HG03457 (cell line): ENCODE measurements at regions not wholly inside any gene's neighbourhood (a gene's known extent, or its start where the extent isn't known, plus 50 kb on each side); places are given as distances from the start of the nearest gene placed in this dataset.
"Not testable (repeated sequence)": the region's sequence is repeated elsewhere in the genome, so short reads cannot be mapped to it uniquely, and the experiment has no call there.

Experiments used
- ATAC-seq: cut with Tn5 transposase; IDR thresholded peaks from one replicate; pipeline ENCODE4 v1.9.1; 2021; ENCODE audit warnings: moderate number of reproducible peaks; ENCODE audit not compliant: unreplicated experiment

DNA sequence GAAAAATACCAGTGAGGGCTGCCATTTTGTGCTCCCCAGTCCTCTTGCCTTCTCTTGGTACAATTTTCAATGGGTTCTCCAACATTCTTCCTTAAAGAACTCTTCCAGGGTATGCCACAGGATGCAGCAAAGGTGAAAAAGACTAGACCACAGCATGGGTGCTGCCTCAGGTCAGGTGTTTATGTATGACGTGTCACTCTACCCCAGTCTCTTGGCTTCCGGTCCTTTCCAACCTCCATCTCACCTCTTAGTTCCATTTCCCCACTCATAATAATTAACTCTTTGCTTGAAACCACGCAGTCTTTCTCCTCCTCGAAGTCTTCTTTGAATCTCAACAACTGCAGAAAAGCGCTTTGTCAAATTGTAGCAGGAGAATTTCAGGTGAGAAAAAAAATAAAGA lies 104.7 kb upstream of the TBC1D5 start:
- ATAC-seq = no peak

DNA sequence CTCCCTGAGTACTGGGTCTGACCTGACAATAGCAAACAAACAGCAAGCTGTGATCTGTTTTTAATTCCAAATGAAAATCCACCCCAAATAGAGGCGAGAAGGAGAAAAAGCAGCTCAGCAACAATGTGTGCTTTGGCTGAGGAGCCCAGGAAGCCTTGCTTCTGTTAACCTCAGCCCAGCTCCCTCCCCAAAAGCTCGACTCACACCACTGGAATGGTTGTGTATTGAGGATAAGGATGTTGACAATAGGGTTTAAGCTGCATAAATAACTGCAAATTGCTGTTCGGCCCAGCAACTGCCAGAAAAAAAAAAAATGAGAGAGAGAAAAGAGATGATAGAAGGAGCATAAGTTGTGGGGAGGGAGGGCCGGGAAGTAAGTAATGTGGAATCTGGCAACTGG lies 104.0 kb upstream of the TBC1D5 start:
- ATAC-seq = no peak

DNA sequence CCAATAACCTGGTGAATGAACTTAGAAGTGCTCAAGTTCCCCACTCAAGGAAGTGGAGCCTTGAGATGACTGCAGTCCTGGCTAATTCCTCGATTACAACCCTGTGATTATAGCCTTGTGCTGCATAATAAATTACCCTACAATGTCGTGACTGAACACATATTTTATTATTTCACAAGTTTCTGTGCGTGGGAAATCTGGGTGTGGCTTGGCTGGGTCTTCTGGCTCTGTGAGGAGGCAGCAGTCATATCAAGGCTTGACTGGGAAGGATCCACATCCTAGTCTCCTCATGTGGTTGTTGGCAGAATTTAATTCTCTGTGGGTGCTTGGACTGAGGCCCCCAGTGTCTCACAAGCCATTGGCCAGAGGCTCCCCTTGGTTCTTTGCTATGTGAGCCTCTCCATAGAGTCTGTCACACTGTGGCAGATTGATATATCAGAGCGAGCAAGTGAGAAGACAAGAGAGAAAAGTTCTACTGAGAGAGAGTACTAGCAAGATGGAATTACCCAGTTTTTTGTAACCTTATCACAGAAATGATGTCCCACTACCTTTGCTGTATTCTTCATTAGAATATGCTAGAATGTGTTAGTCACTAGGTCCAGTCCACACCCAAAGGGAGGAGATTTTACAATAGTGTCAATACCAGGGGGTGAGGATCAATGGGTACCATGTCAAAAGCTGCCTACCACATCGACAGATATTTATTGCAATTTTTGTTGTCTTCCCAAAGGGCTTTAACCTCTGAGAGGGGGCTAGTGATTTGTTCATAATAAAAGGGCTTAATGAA lies 102.8 kb upstream of the TBC1D5 start:
- no peak for ATAC-seq

DNA sequence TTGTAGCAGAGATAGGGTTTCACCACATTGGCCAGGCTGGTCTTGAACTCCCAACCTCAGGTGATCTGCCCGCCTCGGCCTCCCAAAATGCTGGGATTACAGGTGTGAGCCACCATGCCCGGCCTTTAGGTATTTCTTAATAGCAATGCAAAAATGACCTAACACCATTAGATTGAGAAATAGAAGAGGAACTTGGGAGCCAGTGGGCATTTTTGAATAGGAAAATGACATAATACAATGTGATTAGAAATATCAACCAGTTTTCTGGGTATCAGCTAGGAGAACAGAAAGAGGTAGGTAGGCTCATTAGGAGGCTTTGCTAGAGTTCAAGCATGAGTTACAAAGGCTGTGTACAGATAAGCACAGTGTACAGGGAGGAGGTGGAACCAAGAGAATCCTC lies 101.8 kb upstream of the TBC1D5 start:
- ATAC-seq = no peak

DNA sequence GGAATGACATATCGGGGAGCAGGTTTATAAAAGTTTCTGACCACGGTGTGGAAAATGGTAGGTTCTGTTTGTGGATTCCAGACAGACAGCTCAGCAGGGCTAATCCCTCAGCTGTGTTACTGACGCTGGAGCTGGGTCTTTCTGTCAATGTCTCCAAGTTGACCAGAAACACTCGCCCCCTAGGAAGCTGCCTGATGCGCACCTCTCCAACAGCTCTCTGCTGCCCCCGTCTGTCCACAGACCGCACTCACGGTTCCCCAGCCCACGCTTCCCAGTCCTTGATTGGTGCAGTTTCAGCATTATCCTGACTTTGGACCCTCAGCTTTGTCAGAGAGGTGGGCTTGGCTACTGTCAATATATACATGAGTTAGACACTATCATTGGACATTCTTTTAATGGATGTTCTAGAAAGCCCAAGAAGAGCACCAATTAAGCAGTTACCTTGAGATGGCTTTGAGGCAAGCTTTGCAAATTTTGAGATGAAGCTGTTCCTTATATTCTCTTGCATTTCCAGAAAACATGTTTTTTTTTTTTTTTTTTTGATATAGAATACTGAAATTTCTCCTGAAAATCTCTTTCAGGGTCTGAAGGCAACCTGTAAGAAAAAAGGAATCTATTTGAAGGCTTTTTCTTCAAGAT lies 98.9 kb upstream of the TBC1D5 start:
- peak; percentile 84 for ATAC-seq

DNA sequence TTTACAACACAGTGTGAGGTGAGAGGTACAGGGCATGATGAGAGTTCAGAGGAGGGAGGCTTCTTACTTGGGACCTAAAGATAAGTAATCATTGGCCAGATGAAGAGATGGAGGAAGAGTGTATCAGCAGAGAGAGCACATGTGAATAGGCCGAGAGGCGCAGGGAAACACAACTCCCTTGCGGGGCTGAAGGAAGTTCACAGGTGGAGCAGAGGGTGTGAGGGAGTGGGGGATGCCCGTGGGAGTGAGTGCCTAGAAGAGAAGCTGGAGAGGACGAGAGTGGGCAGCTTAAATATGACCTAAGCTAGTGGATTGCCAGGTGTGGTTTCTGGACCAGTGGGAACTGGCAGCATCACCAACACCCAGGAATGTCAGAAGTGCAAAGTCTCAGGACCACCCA lies 98.2 kb upstream of the TBC1D5 start:
- ATAC-seq = no peak

DNA sequence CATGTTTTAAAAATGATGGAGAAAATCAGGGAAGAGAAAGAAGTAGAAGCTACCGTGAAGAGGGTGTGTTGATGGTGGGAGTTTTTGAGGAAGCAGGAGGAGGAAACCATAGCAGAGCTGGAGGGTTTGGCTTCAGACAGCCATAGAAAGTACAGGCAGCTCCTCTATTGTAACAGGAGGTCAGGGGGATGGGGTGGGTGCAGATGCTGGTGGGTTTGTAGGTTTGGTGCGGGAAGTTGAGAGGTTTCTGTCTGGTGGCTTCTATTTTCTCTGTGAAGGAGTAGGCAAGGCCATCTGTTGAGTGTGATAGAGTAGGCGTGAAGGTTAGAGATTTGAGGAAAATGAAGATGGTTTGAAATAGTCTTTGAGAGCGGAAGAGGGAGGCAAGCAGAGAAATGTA lies 97.7 kb upstream of the TBC1D5 start:
- ATAC-seq = no peak

DNA sequence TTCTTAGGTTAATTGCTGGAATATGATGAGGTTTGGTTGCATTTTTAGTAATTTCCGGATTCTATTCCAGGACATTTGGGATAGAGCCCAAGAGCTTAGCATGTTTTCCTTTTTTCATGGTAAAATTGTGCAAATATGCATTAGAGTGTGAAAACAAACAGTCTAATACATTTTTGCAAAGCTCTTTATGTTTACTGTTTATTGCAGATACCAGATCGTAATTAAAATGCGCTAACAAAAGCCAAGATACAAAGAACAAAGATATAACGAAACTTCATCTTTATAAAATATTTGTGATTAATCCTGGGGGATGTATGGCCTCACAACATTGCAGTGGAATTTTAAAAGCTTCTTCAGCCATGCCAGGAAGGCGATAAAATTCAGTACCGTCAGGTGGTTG lies 94.5 kb upstream of the TBC1D5 start:
- no peak for ATAC-seq

DNA sequence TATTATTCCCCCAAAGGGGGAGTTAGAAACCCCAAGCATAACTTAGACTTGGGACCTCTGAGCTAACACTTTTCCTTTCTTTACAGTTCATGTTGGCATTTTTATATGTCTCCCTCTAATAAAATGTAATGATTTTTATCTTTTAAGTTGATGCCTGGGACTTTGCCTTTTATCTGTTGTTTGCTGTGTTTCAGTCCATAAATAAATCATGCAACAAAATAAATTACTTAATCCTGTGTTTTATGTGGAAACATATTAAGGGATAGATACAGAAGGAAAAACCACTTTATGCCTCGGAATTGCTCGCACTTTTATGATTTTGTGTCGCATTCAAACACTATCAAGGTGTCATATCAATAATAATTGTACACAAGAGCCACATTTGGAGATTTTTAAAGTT lies 93.7 kb upstream of the TBC1D5 start:
- no peak for ATAC-seq

DNA sequence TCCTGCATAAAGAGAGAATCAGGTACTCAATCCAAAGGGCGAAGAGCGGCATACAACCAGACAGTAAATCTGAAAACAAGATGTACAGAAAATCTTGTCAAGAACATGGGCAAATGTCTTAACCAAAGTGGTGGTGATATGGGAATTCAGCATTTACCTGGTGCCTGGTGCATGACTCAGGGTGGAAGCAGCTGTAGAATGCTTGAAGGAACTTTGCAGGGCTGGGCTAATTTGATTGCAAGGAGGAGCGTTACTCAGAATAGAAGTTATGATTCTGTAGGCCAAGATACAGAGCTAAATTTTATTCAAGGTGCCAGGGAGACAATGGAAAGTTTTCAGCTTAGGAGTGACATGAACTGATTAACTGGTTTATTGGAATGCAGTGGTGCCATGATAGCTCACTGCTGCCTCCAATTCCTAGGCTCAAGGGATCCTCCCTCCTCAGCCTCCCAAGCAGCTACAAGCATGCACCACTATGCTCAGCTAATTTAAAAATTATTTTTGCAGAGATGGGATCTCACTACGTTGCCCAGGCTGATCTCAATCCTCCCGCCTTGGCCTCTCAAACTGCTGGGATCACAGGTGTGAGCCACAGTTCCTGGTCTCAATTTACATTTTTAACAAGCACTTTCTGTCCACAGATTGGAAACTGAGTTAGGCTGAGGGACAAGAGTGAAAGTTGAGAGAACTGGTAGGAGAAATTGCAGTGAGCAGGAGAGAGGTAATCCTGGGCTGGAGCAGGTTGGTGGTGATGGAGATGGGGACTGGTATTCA lies 91.5 kb upstream of the TBC1D5 start:
- ATAC-seq = no peak

DNA sequence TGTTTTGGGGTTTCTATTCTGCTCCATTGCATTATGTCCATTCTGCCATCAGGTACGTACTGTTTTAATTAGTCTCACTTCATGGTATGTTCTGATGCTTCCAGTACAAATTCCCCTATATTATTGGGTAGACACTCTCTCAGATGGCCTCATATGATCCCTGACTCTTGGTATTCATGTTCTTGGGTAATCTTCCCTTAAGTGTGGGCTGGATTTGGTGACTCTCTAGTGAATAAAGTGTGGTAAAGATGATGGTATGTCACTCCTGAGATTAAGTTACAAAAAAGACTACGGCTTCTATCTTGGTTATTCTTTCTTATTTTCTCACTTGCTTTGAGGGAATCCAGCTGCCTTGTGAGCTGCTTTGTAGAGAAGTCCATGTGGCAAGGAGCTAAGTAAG lies 89.6 kb upstream of the TBC1D5 start:
- no peak for ATAC-seq

DNA sequence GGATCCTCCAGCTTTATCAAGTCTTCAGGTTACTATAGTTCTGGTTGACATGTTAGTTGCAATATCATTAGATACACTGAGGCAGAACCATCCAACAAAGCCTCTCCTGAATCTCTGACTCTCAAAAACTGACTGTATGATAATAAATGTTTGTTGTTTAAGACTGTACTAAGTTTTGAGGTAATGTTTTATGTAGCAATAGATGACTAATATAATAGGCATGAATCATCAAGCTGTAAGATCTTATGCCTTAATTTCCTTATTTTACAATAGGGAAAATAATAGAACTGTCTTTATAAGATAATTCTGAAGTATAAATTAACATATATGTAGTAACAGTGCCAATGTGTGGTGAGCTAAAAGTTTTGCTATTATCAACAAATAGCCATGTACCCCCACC lies 88.9 kb upstream of the TBC1D5 start:
- ATAC-seq = no peak

DNA sequence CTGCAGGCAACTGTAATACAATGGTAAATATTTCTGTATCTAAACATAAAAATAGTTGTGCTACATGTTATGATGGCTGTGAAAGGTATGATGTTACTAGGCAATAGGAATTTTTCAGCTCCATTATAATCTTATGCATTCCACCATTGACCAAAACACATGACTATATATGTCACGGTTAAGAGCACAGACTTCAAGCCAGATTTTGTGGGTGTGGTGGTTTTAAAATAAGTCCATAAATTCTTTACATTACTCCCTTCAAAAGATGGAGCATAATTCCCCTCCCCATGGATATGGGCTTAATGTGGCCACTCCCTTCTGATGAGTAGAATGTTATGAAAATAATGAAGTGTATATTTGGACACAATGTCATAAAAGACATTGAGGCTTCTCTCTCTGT lies 88.4 kb upstream of the TBC1D5 start:
- no peak for ATAC-seq

DNA sequence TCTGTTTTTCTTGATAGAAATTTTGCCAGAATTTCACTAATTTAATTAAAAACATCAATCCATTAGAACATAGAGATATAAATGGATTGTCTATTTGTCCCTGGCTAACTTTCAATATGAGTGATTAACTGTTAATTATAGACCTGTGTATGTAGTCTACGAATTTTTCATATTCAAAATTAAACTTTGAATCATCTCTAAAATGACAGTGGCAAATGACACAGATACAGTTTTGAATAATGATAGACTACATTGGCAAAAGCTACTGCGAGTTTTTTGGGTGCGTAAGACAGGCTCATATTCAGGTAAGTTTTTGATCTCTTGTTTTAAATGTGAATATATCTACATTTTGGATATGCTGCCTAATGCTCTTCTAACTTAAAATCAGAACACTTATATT lies 86.0 kb upstream of the TBC1D5 start:
- ATAC-seq = no peak

DNA sequence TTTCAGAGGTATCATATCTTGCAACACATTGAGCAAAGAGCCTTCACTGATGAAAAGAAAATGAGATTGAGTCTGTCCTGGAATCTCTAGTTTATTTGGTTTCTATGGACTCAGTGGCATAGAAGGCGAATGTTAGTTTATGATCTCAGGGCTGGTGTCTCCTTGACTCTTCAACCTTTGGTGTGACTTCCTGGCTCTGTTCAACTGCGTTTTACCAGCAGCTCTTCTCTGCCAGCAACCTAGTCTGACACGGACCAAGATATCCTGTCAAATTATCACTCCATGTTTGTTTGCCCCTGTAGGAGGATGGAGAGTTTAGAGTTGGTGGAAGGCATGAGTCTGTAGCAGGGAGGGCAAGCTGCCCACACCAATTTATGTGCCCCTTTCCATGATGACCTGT lies 82.9 kb upstream of the TBC1D5 start:
- ATAC-seq = no peak

DNA sequence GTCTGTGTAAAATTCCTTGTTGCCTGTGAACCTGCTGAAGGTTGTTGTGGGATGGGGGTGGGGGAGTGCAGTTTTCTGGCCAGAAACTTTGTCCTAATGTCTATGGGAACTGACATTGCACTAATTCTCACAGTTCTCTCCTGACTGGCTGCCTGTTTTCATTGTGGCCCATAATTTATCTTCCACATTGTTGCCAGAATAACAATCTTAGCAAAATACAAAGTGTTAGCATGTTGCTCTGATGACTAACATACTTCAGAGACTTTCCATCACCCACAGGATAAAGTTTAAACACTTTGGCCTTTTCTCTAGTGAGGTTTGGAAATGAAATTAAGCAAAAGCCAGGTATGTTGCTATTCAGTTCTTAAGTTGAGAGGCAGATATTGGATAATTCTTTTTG lies 81.4 kb upstream of the TBC1D5 start:
- no peak for ATAC-seq

DNA sequence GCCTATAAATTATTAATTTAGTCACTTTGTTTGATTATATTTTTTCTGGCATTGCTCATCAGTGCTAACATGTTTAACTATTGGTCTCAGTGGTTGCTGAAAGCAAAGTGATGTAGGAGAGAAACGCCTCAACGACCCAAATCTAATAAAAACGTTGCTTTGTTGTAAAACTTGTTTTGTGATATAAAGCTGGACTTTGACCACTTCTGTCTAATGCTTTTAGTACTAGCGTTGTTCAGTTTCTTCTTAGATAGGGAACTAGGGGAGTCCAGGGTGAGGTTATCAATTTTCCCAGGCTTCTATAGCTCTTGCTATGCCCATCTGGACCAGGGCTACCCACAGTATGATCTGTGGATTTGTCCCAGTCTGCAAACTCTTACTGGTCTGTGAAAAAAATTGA lies 80.6 kb upstream of the TBC1D5 start:
- ATAC-seq = no peak

DNA sequence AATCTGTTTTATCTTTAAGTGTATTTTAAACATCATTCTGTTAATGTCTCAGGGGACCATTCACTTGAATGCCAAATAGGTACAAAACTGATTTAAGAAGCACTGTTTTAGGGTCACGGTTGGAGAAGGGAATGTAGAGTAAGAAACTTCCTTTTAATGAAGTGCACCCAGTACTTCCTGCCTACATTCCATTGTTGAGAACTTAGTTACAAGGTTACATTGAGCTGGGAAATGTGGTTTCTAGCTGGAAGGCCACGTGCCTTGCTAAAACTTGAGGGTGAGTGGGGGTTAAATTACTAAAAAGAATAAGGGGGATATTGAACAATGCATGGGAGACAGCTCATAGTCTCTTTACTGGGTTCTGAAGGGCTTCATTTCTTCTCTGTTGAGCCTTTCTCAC lies 78.3 kb upstream of the TBC1D5 start:
- no peak for ATAC-seq

DNA sequence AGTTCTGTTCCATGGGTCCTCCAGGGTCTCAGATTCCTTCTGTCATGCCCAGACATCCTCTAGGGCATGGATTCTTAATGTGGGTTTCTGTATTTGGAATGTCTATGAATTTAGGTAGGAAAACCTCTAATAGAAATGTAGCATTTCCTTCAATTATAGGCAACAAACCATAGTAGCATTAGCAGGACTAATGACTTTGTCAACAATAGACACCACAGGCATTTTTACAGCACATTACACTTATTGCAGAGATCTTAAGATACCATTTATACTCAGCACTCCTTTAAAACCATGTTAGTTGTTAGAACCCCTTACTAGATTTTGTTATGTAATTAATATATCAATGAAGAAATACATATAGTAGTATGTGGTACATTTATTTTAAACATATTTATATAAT lies 77.8 kb upstream of the TBC1D5 start:
- ATAC-seq = no peak

DNA sequence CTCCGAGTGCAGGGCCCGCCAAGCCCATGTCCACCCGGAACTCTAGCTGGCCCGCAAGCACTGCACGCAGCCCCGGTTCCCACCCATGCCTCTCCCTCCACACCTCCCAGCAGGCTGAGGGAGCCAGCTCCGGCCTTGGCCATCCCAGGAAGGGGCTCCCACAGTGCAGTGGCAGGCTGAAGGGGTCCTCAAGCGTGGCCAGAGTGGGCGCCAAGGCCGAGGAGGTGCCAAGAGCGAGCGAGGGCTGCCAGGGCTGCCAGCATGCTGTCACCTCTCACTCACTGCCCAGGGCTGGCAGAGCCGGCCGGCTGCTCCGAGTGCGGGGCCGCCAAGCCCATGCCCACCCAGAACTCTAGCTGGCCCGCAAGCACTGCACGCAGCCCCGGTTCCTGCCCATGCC lies 75.5 kb upstream of the TBC1D5 start:
- ATAC-seq = not testable (repeated sequence)

DNA sequence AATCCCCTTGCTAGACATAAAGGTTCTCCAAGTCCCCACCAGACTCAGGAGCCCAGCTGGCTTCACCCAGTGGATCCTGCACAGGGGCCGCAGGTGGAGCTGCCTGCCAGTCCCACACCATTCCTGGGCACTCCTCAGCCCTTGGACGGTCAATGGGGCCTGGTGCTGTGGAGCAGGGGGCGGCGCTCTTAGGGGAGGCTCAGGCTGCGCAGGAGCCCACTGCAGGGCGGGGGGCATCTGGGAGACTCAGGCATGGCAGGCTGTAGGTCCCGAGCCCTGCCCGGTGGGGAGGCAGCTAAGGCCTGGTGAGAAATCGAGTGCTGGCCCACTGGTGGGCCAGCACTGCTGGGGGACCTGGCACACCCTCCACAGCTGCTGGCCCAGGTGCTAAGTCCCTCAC lies 75.1 kb upstream of the TBC1D5 start:
- no peak for ATAC-seq

DNA sequence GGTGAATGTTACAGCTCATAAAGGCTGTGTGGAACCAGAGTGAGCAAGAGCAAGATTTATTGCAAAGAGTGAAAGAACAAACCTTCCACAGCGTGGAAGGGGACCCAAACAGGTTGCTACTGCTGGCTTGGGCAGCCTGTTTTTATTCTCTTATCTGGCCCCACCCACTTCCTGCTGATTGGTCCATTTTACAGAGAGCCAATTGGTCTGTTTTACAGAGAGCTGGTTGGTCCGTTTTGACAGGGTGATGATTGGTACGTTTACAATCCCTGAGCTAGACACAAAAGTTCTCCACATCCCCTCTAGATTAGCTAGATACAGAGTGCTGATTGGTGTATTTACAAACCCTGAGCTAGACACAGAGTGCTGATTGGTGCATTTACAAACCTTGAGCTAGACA lies 74.4 kb upstream of the TBC1D5 start:
- not testable (repeated sequence) for ATAC-seq
